SK-N-MC (cell line): ENCODE measurements at regions not wholly inside any gene's neighbourhood (a gene's known extent, or its start where the extent isn't known, plus 50 kb on each side); places are given as distances from the start of the nearest gene placed in this dataset.

Experiments
- DNase-seq: peaks from one replicate; pipeline ENCODE4 v3.0.0-alpha.2; 2011; ENCODE audit warnings: low read depth, low spot score
- H3K27ac ChIP-seq: fragments of 200-600 bp; sonication (generic); 2 replicates; pipeline ENCODE4 v1.5.1; 2016; ENCODE audit warnings: mixed run types
- H3K36me3 ChIP-seq: fragments of 200-600 bp; sonication (generic); 2 replicates; pipeline ENCODE4 v1.6.1; 2017; ENCODE audit warnings: antibody characterized with exemption, low read length, mixed read lengths; ENCODE audit not compliant: insufficient read depth
- H3K4me3 ChIP-seq: fragments of 200-600 bp; sonication (generic); 2 replicates; pipeline ENCODE4 v1.5.1; 2016
- H3K9ac ChIP-seq: fragments of 200-600 bp; sonication (generic); 2 replicates; pipeline ENCODE4 v1.8.0; 2017; ENCODE audit warnings: mixed run types, mixed read lengths; ENCODE audit not compliant: insufficient read length
- H3K9me3 ChIP-seq: fragments of 200-600 bp; sonication (generic); 2 replicates; pipeline ENCODE4 v1.6.1; 2017; ENCODE audit warnings: low read depth, mild to moderate bottlenecking, antibody characterized with exemption, low read length, moderate library complexity, mixed read lengths
- EZH2 ChIP-seq: fragments of 200-600 bp; sonication (generic); IDR thresholded peaks from one replicate; pipeline ENCODE4 v1.6.1; 2017; ENCODE audit warnings: antibody characterized with exemption
- FOXP2 ChIP-seq: optimal IDR thresholded peaks from 2 replicates; pipeline ENCODE3; 2011; ENCODE audit warnings: mild to moderate bottlenecking, moderate library complexity; ENCODE audit not compliant: insufficient read depth; ENCODE audit errors: extremely low read length, control extremely low read depth
- POLR2AphosphoS5 ChIP-seq: IDR thresholded peaks from 2 replicates; pipeline ENCODE4 v1.6.1; 2012; ENCODE audit warnings: mild to moderate bottlenecking, low read depth, low read length, borderline replicate concordance

DNA sequence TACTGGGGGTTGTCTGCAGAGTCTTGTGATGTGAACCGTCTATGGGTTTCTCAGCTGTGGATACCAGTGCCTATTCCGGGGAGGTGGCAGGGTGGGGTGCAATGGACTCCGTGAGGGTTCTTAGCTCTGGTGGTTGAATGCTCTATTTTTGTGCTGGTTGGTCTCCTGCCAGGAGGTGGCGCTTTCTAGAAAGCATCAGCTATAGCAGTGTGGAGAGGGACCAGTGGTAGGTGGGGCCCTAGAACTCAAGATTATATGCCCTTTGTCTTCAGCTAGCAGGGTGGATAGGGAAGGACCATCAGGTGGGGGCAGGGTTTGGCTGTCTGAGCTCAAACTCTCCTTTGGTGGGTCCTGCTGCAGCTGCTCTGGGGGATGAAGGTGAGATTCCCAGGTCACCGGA, 127.3 kb upstream of the PLD5 start:
- Histone ChIP-seq H3K27ac (no peak overlapping the region), H3K36me3 (no peaks in the 10 kb centered on the region), H3K4me3 (no peak overlapping the region), H3K9me3 (no peaks in the 10 kb centered on the region), H3K9ac (no peak overlapping the region)
- TF ChIP-seq POLR2AphosphoS5 = no peak
- TF ChIP-seq EZH2 = no peak
- TF ChIP-seq FOXP2 = no peak
- no peak for DNase-seq

DNA sequence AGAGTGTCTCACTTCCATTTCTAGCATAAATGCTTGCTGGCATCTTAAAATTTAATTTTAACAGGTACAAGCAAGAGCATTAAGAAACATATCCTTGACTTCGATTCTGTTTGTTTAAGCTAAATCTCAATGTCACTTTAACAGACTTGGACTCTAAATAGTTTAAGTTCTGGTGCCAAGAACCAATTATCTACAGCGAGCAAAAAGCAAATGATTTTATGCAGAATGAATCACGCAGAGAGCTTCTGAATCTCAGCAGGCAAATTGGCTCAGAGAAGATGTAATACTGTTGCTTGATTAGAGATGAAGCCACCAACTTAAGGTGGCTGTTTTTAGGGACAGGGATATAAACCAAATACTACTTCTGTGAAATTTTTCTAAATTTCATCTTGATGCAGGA, 117.0 kb upstream of the PLD5 start:
- Histone ChIP-seq H3K27ac (no peak overlapping the region), H3K9ac (no peak overlapping the region), H3K9me3 (no peaks in the 10 kb centered on the region), H3K4me3 (no peak overlapping the region), H3K36me3 (no peaks in the 10 kb centered on the region)
- DNase-seq = no peak
- TF ChIP-seq EZH2 (no peak), POLR2AphosphoS5 (no peak), FOXP2 (no peak)

DNA sequence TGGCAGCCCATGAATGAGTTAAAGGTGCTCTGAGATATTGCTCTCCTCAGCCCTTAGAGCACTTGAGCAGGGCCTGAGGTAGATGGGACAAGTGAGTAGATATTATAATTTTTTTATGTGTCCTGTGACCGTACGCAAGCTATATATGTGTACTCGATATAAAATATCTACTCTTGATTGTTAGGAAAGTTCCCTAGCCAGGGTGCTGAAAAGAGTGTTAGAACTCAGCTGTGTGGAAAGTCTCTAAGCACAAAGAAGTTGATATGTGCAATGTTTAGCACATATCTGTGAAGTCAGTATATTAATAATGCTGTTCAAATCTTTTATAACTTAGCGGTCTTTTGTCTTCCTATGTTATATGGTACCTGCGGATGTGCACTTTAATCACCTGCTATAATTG, 114.6 kb upstream of the PLD5 start:
- H3K9ac ChIP-seq = no peak overlapping the region
- no peaks in the 10 kb centered on the region for H3K36me3 ChIP-seq
- no peaks in the 10 kb centered on the region for H3K9me3 ChIP-seq
- no peak for DNase-seq
- no peak for TF ChIP-seq FOXP2
- TF ChIP-seq EZH2 = no peak
- TF ChIP-seq POLR2AphosphoS5 = no peak
- no peak overlapping the region for H3K4me3 ChIP-seq
- H3K27ac ChIP-seq = no peak overlapping the region

DNA sequence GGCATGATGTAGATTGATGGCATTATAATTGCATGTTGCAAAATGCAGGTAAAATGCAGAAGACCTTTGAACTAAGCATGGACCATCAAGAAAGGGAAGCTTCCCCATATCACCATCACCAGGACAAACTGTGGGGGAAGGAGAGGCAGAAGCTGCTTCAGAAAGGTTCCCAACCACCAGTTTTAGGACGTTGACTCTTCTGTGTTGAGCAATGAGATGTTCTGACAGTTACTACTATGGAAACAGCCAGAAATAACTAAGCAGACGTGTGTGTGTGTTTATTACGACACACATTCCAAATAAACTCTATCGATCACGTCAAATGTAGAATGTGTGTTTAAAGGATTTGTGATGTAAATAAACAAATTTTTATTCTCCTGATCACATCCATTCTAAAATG, 110.2 kb upstream of the PLD5 start:
- no peak for DNase-seq
- Histone ChIP-seq H3K36me3 (no peaks in the 10 kb centered on the region), H3K9ac (no peak overlapping the region), H3K4me3 (no peak overlapping the region), H3K9me3 (no peaks in the 10 kb centered on the region), H3K27ac (no peak overlapping the region)
- TF ChIP-seq POLR2AphosphoS5 = no peak
- no peak for TF ChIP-seq FOXP2
- no peak for TF ChIP-seq EZH2

DNA sequence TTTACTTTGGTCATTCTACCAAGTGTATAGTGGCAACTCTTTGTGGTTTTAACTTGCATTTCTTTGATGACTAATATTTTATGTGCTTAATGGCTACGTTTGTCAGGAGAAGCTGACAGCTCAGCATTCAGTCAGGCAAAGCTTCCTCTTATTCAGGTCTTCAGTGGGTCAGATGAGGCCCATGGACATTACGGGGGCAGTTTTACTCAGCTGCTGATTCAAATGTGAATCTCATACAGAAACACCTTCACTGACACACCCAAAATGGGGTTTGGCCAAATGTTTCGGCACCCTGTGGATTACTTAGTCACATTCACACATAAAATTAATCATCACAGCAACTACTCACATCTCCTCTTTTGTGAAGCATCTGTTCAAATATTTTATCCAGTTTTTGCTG, 104.9 kb upstream of the PLD5 start:
- Histone ChIP-seq H3K9ac (no peak overlapping the region), H3K4me3 (no peak overlapping the region), H3K9me3 (no peaks in the 10 kb centered on the region), H3K27ac (no peak overlapping the region), H3K36me3 (no peaks in the 10 kb centered on the region)
- no peak for DNase-seq
- no peak for TF ChIP-seq POLR2AphosphoS5
- TF ChIP-seq FOXP2 = no peak
- TF ChIP-seq EZH2 = no peak

DNA sequence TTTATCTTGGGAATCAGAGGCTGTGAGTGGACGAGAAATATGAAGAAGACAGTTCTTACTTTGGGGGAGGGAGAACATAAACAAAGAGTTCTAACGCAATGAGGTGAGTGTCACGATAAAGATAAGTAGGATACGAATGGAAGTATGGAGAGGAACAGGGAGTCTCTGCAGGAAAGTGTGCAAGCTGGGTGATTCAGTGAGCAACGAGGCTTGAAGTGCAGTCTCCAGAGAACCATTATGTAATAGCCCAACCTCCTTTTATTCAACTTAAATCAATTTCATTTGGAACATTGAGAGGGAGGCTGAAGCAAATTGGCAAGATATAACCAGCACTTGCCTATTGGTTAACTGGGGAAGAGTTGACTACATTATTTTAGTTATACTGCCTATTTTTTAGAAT, 99.3 kb upstream of the PLD5 start:
- no peaks in the 10 kb centered on the region for H3K9me3 ChIP-seq
- TF ChIP-seq POLR2AphosphoS5 (no peak), FOXP2 (no peak), EZH2 (no peak)
- no peak overlapping the region for H3K27ac ChIP-seq
- no peak overlapping the region for H3K9ac ChIP-seq
- no peaks in the 10 kb centered on the region for H3K36me3 ChIP-seq
- DNase-seq = no peak
- H3K4me3 ChIP-seq = no peak overlapping the region

DNA sequence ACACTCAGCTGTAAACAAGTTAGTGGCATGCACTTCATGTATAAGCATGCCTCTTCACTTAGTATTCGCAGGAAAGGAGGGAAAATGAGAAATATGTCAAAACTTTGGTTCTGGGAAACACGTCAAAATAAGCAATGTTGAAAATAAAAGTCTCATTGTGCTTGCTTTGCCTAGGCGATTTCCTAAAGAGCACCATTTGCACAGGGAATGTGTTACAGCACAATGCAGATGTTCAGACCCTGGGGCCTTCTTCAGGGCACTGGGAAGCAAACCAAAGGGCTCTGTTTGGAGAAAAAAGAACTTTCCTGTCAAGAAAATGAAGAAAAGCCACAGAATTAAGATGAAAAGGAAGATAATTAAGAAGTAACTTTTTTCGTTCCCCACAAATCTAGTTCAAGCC, 98.6 kb upstream of the PLD5 start:
- Histone ChIP-seq H3K4me3 (no peak overlapping the region), H3K9ac (no peak overlapping the region), H3K9me3 (no peaks in the 10 kb centered on the region), H3K27ac (no peak overlapping the region), H3K36me3 (no peaks in the 10 kb centered on the region)
- TF ChIP-seq EZH2 = no peak
- TF ChIP-seq FOXP2 = no peak
- no peak for TF ChIP-seq POLR2AphosphoS5
- no peak for DNase-seq

DNA sequence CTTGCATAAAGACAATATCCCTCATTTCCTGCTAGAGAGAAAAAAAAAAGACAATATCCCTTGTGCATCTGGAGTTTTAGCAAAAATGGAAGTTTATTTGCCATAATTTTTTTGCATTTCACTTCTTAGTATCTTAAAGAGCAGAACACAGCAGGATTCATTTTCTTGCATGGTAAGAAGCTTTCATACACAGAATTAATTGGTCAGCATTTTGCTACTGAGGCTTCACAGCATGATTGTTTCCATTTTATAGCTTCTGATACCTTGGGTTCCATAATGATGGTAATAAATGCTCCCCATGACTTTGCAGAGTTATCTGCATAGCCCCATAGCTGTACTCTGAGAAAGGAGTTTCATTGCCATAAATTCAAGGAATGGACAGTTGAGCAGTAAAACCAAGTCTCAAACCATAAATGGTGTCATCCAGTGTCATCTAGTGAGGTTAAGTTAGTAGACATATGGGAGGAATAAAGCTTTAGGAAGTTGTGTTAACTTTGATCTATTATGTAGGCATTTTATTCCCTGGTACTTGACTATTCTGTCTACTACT, 88.8 kb upstream of the PLD5 start:
- Histone ChIP-seq H3K36me3 (no peaks in the 10 kb centered on the region), H3K27ac (peak overlapping the region; percentile 60), H3K4me3 (peak overlapping the region; percentile 57), H3K9me3 (no peaks in the 10 kb centered on the region), H3K9ac (no peak overlapping the region)
- TF ChIP-seq POLR2AphosphoS5 (peak; percentile 40; the same call in 1 of the 2 replicates), EZH2 (no peak), FOXP2 (no peak)
- DNase-seq = peak; percentile 75

DNA sequence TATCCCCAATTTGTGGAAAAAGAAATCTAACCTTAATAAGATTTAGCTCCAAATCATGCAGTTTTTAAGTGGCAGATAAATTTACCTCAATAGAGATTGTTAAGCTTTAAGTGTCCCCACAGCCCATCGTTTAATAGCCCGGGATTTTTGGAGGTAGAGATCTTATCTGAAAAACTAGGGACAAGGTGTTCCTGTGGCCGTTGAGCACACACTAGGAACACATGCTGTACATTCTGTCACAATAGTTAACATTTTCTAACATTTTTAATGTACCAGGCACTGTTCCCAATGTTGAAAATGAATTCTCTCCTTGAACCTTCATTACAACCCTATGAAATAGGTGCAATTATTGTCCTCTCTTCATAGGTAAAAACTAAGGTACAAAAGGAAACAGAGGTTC, 85.7 kb upstream of the PLD5 start:
- TF ChIP-seq EZH2 (no peak), FOXP2 (no peak), POLR2AphosphoS5 (no peak)
- H3K4me3 ChIP-seq = no peak overlapping the region
- no peak overlapping the region for H3K27ac ChIP-seq
- no peak overlapping the region for H3K9ac ChIP-seq
- DNase-seq = no peak
- H3K9me3 ChIP-seq = no peaks in the 10 kb centered on the region
- H3K36me3 ChIP-seq = no peaks in the 10 kb centered on the region

DNA sequence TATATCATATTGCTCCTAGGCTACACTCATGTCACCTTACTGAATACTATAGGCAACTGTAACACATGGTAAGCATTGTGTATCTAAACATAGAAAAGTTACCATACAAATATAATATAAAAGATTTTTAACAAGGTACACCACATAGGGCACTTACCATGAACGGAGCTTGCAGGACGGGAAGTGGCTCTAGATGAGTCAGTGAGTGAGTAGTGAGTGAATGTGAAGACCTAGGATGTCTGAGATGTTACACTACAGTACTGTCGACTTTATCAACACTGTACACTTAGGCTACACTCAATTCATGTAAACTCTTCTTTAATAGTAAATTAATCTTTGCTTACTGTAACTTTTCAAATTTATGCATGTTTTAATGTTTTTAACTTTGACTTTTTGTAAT, 81.0 kb upstream of the PLD5 start:
- no peak for DNase-seq
- TF ChIP-seq FOXP2 (no peak), EZH2 (no peak), POLR2AphosphoS5 (no peak)
- Histone ChIP-seq H3K36me3 (no peaks in the 10 kb centered on the region), H3K27ac (no peak overlapping the region), H3K9me3 (no peaks in the 10 kb centered on the region), H3K9ac (no peak overlapping the region), H3K4me3 (no peak overlapping the region)
